ENCODE measurements at regions not wholly inside any gene's neighbourhood (a gene's known extent, or its start where the extent isn't known, plus 50 kb on each side); places are given as distances from the start of the nearest gene placed in this dataset.

GRCh38 chr13:39970177-39970846 is 314.9 kb downstream of the COG6 start:
- no peak for DNase-seq (ENCODE audit: low spot score)

- DNase-seq (ENCODE audit: low spot score): no peak
Measured at GRCh38 chr13:39971526-39971925, 316.1 kb downstream of the COG6 start.

GRCh38 chr13:39976481-39976880 is 321.0 kb downstream of the COG6 start:
- no peak for DNase-seq (ENCODE audit: low spot score)

GRCh38 chr13:39981056-39981455 is 325.6 kb downstream of the COG6 start:
- no peak for DNase-seq (ENCODE audit: low spot score)

- no peak for DNase-seq (ENCODE audit: low spot score)
Measured at GRCh38 chr13:39982745-39983144, 327.3 kb downstream of the COG6 start.

GRCh38 chr13:39985071-39985470 is 329.6 kb downstream of the COG6 start:
- DNase-seq (ENCODE audit: low spot score): no peak

- no peak for DNase-seq (ENCODE audit: low spot score)
Measured at GRCh38 chr13:39988351-39988750, 332.9 kb downstream of the COG6 start.

- DNase-seq (ENCODE audit: low spot score): no peak
Measured at GRCh38 chr13:39998166-39998565, 342.7 kb downstream of the COG6 start.

GRCh38 chr13:40002016-40002415 is 346.6 kb downstream of the COG6 start:
- no peak for DNase-seq (ENCODE audit: low spot score)

- no peak for DNase-seq (ENCODE audit: low spot score)
Measured at GRCh38 chr13:40013554-40013953, 358.1 kb downstream of the COG6 start.

- DNase-seq (ENCODE audit: low spot score): no peak
Measured at GRCh38 chr13:40016953-40017660, 361.6 kb downstream of the COG6 start.

- DNase-seq (ENCODE audit: low spot score): no peak
Measured at GRCh38 chr13:40017662-40018262, 362.3 kb downstream of the COG6 start.

- no peak for DNase-seq (ENCODE audit: low spot score)
Measured at GRCh38 chr13:40023595-40024203, 368.2 kb downstream of the COG6 start.

GRCh38 chr13:40024204-40024966 is 368.9 kb downstream of the COG6 start:
- no peak for DNase-seq (ENCODE audit: low spot score)

GRCh38 chr13:40024967-40025714 is 369.7 kb downstream of the COG6 start:
- DNase-seq (ENCODE audit: low spot score): no peak

GRCh38 chr13:40026174-40026585 is 370.7 kb downstream of the COG6 start:
- no peak for DNase-seq (ENCODE audit: low spot score)

- DNase-seq (ENCODE audit: low spot score): no peak
Measured at GRCh38 chr13:40026741-40027140, 371.3 kb downstream of the COG6 start.

- no peak for DNase-seq (ENCODE audit: low spot score)
Measured at GRCh38 chr13:40028446-40028845, 373.0 kb downstream of the COG6 start.

- DNase-seq (ENCODE audit: low spot score): no peak
Measured at GRCh38 chr13:40031031-40031430, 375.6 kb downstream of the COG6 start.

GRCh38 chr13:40039061-40039460 is 383.6 kb downstream of the COG6 start:
- no peak for DNase-seq (ENCODE audit: low spot score)

GRCh38 chr13:40042991-40043390 is 387.5 kb downstream of the COG6 start:
- no peak for DNase-seq (ENCODE audit: low spot score)
